ENCODE measurements at regions not wholly inside any gene's neighbourhood (a gene's known extent, or its start where the extent isn't known, plus 50 kb on each side); places are given as distances from the start of the nearest gene placed in this dataset.

DNA sequence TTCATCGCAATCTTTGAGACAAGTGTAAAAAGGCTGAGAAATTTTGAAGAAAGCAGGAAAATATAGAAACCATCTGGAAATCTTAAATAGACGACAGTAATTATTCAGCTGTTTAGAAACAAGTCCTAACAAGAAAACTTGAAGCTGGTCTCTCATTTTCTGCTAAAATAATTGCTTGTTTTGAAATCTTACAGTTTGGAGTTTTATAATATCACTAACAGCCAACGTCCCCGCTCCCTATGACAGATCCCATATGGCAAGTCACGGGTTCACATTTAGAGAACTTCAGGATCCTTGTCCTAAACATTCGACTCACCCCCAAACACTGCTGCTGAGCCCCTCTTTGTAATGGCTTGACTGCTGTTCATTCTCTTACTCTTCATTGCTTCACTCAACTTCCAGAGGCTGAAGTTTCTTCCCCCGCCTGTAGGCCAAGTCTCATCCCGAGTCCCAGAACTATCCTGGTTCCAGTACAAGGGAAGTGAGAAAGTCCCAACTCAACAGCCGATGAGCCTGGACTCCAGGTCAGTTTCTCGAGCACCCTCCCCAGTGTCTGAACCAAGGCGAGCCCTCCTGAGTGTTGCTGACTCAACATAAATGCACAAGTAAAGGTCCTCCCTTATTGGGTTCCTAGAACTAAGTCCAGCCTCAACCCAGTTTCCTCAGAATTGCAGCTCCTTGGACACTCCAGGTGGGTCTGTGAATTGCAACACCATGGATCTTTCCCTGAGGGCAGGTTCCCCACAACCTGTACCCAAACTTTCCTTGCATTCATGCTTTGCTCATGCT lies 93.4 kb upstream of the BACE2 start:
- TF ChIP-seq, protein P1, sequence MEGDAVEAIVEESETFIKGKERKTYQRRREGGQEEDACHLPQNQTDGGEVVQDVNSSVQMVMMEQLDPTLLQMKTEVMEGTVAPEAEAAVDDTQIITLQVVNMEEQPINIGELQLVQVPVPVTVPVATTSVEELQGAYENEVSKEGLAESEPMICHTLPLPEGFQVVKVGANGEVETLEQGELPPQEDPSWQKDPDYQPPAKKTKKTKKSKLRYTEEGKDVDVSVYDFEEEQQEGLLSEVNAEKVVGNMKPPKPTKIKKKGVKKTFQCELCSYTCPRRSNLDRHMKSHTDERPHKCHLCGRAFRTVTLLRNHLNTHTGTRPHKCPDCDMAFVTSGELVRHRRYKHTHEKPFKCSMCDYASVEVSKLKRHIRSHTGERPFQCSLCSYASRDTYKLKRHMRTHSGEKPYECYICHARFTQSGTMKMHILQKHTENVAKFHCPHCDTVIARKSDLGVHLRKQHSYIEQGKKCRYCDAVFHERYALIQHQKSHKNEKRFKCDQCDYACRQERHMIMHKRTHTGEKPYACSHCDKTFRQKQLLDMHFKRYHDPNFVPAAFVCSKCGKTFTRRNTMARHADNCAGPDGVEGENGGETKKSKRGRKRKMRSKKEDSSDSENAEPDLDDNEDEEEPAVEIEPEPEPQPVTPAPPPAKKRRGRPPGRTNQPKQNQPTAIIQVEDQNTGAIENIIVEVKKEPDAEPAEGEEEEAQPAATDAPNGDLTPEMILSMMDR (conservative IDR thresholded peaks at IDR 0.05; ENCODE audit: low read length), result no peak
- no peak for TF ChIP-seq EZH2phosphoT487 (IDR thresholded peaks at IDR 0.05; ENCODE audit: borderline replicate concordance)
